Right hindlimb (tissue), 1 donor: ENCODE measurements at regions not wholly inside any gene's neighbourhood (a gene's known extent, or its start where the extent isn't known, plus 50 kb on each side); places are given as distances from the start of the nearest gene placed in this dataset.

Experiments
- DNase-seq: peaks from one replicate; pipeline ENCODE4 v3.0.0-alpha.2; 2018

- DNase-seq = no peak
These were observed 216.6 kb downstream of the HRH4 start for GRCh38 chr18:24677011-24677410.

- DNase-seq = no peak
These were observed 217.7 kb downstream of the HRH4 start for GRCh38 chr18:24678107-24678506.

GRCh38 chr18:24678626-24679025 is 218.2 kb downstream of the HRH4 start:
- no peak for DNase-seq

- no peak for DNase-seq
These were observed 218.6 kb downstream of the HRH4 start for GRCh38 chr18:24679062-24679461.

GRCh38 chr18:24683925-24684324 is 223.5 kb downstream of the HRH4 start:
- DNase-seq = no peak

GRCh38 chr18:24685254-24685959 is 225.0 kb downstream of the HRH4 start:
- no peak for DNase-seq

GRCh38 chr18:24695168-24695567 is 234.7 kb downstream of the HRH4 start:
- DNase-seq = peak; percentile 72

- DNase-seq = no peak
These were observed 241.6 kb downstream of the HRH4 start for GRCh38 chr18:24702001-24702515.

GRCh38 chr18:24703316-24703715 is 242.9 kb downstream of the HRH4 start:
- DNase-seq = no peak

GRCh38 chr18:24704946-24705630 is 244.7 kb downstream of the HRH4 start:
- peak; percentile 26 for DNase-seq

- no peak for DNase-seq
These were observed 250.0 kb downstream of the HRH4 start for GRCh38 chr18:24710474-24710873.

- no peak for DNase-seq
These were observed 259.4 kb downstream of the HRH4 start for GRCh38 chr18:24719791-24720190.

GRCh38 chr18:24721388-24721787 is 261.0 kb downstream of the HRH4 start:
- no peak for DNase-seq

- no peak for DNase-seq
These were observed 265.4 kb downstream of the HRH4 start for GRCh38 chr18:24725644-24726415.

GRCh38 chr18:24726727-24727492 is 266.5 kb downstream of the HRH4 start:
- DNase-seq = peak; percentile 86

GRCh38 chr18:24727685-24728084 is 267.2 kb downstream of the HRH4 start:
- DNase-seq = no peak

- no peak for DNase-seq
These were observed 270.7 kb downstream of the HRH4 start for GRCh38 chr18:24731158-24731557.

GRCh38 chr18:24731981-24732380 is 271.5 kb downstream of the HRH4 start:
- no peak for DNase-seq

- peak; percentile 55 for DNase-seq
These were observed 273.6 kb downstream of the HRH4 start for GRCh38 chr18:24734058-24734457.

- DNase-seq = no peak
These were observed 275.3 kb downstream of the HRH4 start for GRCh38 chr18:24735624-24736231.

- peak; percentile 59 for DNase-seq
These were observed 276.4 kb downstream of the HRH4 start for GRCh38 chr18:24736662-24737330.

- no peak for DNase-seq
These were observed 280.4 kb downstream of the HRH4 start for GRCh38 chr18:24740829-24741228.
